Panc1 (cell line): ENCODE measurements at regions not wholly inside any gene's neighbourhood (a gene's known extent, or its start where the extent isn't known, plus 50 kb on each side); places are given as distances from the start of the nearest gene placed in this dataset.

Source experiments
- CTCF ChIP-seq: fragments of 450-650 bp; IDR thresholded peaks from 2 replicates; pipeline ENCODE4 v1.5.1; 2017; ENCODE audit warnings: mild to moderate bottlenecking
- TCF7L2 ChIP-seq: IDR thresholded peaks from 2 replicates; pipeline ENCODE4 v1.6.1; 2011; ENCODE audit warnings: mild to moderate bottlenecking, low read depth, low read length, inconsistent platforms

DNA sequence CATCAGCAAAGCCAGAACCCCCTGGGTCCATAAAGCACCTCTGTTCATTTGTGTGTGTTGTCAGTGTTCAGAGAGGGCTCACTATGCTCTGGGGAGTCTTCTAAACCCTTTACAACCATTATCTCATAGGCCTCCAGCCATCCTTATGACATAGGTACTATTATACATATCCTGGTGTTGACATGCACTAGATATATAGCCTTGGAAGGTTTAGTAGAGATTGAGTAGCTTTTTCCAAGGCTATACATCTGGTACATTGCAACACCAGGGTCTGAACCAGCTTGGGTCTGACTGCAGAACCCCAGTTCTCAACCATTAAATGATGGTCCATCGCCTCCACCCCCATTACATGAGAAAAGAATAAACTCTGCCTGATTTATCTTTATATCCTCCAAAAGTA is 253.6 kb upstream of the MKLN1 start:
- TF ChIP-seq CTCF = no peak
- TF ChIP-seq TCF7L2 = no peak
